Stimulated activated naive CD4-positive, alpha-beta T cell treated with Interleukin-2 at 50 U/mL for 16 hours (primary cell): ENCODE measurements at regions not wholly inside any gene's neighbourhood (a gene's known extent, or its start where the extent isn't known, plus 50 kb on each side); places are given as distances from the start of the nearest gene placed in this dataset.
"Not testable (repeated sequence)": the region's sequence is repeated elsewhere in the genome, so short reads cannot be mapped to it uniquely, and the experiment has no call there.

Source experiments
- DNase-seq: peaks from one replicate; lab custom pipeline; 2025; lab: John Stamatoyannopoulos, UW

DNA sequence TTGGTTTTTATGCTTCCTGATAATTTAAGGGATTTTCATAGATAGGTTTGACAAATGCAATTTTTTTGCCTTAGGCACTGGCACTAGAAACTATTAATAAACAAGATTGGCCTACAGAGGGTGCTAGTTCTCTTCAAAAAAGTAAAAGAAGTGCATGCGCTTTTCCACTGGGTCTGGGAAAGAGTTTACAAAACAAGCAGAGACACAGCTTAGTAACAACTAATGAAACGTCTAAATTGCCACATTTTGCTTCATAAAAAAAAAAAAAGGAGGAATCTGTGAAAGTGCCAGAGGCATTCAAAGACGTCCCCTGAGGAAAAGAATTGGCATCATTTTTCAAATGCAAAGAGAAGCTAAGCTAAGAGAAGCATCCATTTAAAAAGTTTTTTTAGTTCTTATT, 58.3 kb upstream of the EEA1 start:
- no peak for DNase-seq

DNA sequence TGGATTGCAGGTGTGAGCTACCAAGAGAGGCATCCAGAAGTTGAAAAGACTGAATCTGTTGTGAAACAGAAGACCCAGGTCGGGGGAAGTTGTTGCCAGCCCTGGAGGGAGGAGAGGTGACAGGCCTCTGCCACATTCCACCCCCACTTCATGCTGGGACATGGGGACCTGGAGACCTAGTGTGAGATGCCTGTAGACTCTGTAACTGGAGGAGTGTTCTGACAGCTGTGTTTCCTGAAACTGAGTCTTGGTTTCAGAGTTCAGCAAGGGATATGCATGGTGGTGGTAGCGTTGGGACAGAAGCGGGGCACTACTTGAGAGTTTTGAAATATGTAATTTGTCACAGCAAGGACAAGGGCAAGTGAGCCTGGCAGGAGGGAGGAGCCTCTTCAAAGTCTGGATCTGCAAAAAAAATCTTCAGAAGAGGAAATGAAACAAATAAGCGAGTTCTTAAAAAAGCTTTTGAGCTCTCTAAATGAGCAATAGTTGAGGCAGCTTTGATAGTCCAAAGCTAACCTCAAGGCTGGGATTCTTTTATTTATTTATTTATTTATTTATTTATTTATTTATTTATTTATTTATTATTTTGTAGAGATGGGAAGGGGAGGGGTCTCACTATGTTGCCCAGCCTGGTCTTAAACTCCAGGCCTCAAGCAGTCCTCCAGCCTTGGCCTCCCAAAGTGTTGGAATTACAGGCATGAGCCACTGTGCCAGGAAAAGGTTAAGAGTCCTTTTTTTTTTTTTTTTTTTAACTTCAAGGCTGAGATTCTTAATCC, 58.9 kb upstream of the EEA1 start:
- no peak for DNase-seq

DNA sequence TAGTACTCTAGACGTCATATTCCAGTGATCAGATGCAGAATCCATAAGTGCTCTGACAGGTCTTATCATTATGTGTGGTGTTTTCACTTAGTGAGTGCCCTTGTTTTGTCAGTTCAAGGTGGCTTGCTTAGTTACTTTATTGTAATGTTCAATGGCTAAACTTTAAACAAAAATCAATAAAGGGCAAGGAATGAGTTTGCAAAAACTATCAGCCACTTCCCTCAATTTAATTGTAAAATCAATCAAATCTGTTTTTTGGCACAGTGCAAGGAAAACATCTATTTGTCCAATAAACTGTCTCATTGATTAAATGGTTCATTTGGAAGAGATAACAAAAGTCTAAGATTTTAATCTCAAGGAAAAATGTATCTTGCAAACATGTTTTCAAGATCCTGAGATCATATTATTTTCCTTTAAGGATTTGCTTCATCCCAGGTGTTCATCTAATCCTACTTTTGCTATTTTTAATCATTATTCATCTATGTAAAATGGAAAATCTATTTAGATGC, 59.6 kb upstream of the EEA1 start:
- no peak for DNase-seq

DNA sequence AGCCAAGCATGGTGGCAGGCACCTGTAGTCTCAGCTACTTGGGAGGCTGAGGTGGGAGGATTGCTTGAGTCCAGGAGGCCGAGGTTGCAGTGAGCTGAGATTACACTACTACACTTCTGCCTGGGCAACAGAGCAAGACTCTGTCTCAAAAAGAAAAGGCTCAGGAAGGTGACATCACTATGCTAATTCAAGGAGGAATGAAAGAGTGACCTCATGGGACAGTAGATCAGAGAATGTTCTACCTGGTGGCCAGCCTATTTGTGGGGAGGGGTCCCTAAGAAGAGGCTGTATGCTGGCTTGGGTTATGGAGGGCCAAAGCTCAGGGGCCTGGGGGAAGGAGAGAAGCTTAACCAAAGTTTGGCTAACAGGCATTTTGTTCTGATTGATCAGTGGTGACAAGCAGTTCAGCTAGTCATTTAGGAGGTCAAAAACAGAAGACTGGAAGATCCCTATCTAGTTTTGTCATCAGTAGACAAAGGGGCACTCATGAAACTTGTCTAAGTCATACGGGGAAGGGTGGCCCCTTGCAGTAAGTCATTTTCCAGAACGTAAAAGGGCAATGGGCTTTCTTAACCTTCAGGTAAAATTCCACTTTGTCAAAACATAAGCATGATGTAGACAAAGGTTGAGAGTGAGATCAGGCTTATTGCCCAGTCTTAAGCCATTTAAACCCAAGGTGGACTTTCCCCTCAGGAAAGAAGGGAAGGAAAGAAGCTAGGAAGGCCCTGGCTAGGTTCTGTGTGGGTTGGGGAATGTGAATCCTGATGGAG, 60.8 kb upstream of the EEA1 start:
- no peak for DNase-seq

DNA sequence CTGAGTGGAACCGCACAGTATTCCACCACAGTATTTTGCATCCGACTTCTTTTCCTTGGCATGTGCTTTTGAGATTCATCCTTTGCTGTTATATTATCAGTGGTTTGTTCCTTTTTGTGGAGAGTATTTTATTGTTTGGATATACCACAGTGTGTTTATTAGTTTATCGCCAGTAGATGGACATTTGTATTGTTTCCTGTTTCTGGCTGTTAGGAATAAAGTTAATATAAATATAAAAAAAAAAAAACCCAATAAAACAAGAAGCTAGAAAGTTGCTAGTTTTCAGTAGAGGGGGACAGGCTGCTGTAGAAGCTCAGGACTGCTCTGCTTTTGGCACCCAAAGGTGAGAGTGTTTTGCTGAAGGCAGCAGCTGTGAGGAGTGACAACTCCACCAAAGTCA, 62.0 kb upstream of the EEA1 start:
- DNase-seq, result no peak

DNA sequence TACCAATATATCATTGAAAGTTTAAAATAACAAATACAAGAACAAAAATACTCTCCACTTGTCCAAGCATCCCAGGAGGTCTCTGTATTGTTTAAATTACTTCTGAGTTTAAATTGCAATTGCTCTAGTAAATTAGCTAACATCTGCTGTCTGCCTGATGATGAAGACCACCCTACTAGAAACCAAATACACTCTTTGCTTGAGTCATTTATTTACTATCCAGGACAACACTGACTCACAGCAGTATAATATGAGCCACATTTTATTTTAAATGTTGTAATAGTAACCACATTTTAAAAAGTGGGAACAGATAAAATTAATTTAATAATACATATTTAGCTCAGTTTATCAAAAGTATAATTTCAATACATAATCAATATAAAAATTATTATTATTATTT, 62.9 kb upstream of the EEA1 start:
- no peak for DNase-seq

DNA sequence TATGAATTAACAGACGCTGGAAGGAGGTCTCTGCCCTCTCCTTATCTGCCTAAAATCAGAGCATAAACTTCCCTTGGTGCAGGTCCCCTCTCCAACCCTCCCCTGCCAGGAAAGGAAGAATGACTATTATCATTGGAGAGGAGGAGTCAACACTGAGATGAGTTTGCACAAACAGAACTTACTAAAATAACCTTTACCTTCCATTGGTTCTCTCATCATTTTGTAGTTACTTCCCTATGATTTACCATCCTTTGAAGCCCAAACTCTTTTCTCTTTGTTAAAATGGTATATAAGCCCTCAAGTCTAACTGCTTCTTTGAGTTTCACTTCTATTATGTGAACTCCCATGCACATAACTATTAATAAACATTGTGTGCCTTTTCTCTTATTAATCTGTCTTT, 64.2 kb upstream of the EEA1 start:
- no peak for DNase-seq

DNA sequence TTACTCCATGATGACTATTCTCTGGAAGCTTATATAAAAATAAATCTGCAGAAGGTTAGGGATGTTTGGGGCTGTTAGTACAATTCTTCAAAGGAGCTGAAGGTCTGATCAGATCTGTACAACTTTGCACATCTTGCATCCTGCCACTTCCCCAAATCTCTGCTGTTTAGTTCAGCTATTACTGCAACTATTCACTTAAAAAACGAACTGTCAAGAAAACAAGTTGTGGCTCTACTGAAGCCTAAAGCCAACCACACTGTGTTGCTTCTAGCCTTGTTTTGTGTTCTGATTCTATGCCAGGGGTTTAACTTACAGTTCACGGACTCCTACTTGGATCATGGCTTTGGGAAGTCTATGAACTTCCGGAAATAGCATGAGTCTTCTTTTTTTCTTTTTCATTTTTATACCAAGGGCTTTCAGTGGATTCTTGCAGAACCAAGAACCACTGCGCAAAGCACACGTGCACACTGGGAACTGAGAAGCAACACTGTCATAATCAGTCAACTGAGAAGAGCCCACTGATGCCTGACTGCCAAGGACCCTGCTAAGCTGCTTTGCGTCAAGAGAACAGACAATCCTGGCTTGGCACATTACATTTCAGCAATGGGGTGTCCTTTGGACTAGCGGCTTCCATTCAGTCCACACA, 66.3 kb upstream of the EEA1 start:
- no peak for DNase-seq

DNA sequence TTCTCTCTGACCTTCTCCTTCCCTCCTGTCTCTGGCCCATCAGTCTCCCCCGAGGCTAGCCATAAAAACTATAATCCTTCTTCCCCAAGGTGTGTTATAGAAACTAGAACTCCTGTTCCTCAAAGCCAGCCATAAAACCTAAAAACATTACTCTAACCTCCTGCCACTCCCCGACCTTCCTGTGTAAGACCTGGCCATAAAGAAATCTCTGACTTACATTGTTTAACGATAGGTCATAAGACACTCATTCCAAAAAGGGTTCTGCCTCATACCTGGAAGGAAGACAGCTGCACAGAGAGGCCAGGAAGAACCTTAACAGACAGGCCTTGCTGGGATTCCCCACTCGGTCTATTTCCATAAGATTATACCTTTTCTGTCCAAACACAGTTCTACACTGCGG, 70.9 kb upstream of the EEA1 start:
- DNase-seq, result no peak

DNA sequence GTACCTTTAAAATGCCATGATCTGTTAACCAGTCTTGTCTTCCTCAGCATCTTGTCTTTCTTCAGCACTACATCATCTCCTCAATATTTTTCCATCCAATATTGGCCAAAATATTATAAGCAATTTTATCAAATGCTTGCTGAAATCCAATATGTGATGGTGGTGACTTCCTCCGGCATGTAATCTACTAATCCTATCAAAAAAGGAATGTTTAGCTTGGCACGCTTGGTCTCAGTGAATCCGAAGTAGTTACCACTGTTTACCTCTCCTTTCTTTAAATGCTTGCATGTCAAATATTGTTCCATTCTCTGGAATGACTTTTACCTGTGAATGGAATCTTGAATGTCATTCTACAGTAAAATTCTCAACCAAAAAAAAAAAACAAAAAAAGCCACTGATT, 72.3 kb upstream of the EEA1 start:
- DNase-seq, result no peak

DNA sequence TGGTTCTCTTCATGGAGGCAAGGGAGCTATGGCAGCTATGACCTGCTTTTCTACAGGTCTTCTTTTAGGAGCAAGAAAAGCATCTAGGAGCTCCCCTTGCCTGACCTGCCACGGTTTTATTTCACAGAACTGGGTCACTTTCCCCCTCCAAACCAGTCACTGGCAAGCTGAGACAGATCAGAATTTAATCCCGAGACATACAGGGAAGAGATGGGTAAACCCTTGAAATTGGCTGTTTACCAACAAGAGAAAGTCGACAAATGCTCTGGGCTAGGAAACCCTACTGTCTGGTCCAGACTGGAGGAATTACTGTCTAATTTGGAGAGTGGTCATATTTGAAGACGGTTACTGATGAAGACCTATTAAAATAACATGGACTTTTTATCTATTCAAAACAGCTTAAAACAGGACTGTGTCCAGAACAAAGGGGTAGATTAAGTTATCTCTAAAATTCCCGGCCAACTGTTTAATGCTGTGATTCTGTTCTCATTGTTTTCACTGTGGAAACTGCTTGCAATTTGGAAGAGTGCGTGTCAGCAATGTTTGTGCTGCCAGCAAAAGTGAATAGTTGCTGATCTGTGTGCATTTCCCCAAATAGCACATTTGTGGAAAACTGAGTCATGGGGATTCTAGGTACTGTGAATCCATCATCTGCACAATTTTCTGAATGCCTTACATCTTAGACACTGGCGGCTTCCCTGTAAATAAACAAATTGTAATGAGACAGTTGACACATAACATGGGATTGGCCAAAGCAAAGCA, 73.4 kb upstream of the EEA1 start:
- no peak for DNase-seq

DNA sequence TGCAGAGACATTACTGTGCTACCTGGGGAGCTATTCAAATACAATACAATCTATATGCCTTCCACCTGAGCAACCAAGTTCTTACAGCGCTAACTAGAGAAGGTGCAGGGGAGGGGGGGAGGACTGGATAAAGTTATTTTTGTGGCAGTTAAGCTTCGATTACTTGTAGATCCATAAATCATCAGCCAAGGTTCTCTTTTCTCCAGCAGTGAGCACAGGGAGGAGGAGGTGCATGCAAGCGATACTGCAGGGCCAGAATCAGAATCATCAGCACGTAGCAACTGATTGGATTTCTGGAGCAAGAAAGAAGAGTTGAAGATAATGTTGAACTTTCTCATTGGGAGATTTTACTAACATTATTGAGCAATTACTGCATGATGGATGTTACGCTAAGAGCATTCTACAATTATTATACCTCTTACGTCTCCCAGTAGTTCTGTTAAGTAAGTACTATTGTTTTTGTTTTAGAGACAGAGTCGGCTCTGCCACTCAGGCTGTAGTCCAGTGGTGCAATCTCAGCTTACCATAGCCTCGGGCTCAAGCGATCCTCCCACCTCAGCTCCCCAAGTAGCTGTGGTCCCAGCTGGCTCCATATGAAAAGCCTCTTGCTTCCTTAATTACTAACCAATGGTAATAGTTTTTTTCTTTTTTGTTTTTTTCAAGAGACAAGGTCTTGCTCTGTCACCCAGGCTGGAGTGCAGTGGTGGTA, 74.6 kb upstream of the EEA1 start:
- DNase-seq, result no peak

DNA sequence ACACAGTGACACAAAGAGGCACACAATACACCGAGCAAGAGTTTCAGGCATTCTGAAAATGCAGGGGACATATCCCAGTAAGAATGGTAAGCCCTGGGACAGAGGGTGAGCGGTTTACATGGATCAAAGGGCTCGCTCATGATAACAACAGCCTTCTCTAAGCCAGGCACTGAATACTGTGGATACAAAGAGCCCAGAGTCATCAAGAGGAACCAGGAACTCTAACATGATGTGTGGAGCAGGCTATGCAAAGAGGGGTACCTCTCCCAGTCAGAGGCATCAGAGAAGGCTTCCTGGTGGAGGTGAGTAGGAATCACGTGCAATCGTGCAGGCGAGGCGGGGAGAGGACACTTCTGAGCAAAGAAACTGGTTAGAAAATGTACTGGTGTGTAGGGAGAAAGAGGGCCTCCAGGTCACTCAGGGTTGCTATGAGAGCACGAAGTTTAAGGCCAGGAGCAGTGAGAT, 76.9 kb upstream of the EEA1 start:
- no peak for DNase-seq

DNA sequence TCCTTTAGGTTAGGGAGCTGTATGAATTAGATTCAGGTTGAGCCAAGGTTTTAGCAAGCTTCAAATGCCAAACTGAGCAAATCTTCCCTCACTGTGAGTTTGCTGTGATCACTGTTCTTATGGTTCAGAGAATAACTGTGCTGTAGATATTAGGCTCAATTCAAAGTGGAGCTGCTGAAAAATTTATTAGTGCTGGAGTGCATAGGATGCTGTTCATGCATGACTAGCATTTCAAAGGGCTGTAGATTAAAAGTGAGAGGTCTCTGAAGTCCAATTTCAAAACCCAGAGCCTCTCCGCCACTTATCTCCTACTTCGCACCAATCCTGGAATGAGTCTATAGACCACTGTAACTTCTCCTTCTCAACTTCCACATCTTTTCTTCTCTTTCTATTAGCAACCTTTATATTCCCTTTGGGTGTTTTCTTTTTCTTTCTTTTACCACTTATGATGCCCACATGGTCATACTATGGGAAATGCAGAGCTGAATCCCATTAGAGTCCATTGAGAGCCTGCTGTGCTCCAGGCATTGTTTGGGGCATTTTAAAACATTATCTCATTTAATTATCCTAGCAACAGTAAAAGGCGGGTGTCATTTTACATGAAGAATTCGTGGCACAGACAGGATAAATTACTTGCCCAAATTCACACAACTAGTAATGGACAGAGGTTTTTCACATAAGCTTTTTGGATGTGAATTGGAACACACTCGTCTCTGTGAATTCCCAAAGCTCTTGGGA, 77.5 kb upstream of the EEA1 start:
- no peak for DNase-seq

DNA sequence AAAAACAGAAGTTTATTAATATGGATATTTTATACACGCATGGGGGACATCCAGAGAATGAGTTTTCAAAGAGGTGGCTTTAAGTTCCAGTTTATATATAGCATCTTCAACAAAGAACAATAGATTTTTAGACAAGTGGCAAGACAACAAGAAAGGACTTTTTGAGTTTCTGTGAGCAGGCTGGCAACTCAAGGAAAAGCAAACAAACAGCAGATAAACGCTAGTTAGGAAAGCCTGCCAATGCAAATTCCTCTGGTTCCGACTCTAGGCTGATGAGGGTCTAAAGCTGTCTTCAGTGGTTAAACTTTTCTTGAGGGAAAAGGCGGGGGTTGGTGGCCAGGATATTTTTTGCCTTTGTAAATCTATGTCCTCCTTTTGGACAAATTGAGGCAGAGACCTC, 78.4 kb upstream of the EEA1 start:
- DNase-seq, result no peak

DNA sequence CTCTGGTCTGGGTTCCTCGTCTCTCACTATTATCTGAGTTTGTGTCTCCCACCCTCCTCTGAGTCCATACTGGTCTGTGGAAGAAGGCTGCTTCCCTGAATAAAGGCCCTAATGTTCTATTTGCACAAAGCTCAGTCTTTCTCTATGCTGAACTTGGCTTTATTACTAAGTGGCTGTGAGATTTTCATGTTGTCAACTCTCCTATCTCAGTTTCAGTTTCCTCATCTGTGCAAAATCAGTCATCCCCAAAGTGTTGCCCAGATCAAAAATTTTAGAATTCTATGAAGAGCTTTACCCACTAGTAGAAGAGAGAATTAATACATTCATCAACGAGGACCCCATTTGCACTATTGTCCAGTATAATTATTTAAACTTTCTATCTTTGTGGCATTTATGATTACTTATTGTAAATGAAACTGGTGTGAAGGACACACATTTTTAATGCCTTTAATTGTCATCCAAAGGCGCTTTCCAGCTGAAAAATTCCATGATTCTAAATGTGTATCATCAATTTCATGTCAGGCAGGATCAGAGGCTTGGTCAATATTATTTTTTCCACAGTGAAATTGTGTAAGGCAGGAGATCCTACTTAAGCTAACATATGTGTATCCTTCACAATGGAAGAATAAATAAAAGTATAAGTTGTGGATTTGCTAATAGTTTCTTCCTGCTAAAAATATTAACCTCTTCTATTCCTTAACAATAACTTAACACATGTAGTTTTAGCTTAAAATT, 79.1 kb upstream of the EEA1 start:
- no peak for DNase-seq

DNA sequence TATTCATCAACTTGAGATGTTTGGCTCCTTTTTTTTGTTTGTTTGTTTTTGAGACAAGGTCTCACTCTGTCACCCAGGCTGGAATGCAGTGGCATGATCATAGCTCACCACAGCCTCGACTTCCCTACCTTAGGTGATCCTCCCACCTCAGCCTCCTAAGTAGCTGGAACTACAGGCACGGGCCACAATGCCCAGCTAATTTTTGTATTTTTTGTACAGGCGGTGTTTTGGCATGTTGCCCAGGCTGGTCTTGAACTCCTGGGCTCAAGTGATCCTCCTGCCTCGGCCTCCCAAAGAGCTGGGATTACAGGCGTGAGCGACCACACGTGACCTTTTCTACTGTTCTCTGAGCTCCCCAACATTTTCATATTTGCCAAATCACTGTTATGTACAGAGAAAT, 79.8 kb upstream of the EEA1 start:
- not testable (repeated sequence) for DNase-seq

DNA sequence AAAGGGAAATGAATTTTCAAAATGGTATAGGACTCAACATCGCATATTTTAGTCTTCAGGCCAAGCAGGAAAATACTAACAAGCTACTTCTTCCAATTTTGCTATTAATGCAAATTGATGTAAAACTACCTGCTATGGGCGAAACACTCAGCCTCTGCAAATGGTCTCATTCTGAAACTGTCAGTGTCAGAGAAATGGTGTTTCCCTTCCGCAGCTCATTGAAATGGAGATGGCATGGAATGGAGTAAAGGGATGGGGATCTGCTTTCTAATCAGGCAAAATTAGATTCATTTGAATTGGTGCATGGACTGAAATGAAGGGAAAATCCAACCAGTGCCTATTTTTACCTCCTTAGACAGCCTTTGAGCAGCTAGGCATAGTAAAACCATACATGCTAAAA, 80.4 kb upstream of the EEA1 start:
- no peak for DNase-seq

DNA sequence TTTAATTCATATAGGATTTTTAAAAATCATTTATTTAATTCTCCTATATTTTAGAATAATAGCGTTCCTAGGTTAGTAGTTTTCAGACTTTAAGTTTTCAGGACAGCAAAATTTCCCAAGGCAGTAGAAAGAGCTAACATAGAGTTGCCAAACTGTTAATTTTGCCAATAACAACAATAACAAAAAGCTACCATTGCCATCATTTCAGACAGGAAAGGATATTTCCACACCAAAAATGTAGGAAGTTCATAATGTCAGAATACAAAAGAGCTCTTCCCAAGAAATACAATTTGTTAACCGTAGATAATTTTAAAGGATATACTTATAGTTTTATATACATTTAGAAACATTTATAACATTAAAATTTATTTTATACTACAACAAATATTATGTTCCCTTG, 81.4 kb upstream of the EEA1 start:
- no peak for DNase-seq

DNA sequence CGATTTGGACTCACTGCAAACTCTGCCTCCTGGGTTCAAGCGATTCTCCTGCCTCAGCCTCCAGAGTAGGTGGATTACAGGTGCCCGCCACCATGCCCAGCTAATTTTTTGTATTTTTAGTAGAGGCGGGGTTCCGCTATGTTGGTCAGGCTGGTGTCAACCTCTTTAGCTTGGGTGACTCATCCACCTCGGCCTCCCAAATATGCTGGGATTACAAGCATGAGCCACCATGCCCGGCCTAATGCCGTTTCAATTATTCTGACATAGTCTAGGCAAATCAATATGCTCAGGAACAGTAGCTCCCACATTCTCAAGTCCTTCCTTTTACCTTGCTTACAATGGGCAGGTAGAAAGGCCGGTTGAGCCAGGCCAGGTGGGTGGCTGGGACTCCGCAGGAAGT, 82.0 kb upstream of the EEA1 start:
- DNase-seq, result no peak
